GM08714 (cell line): ENCODE measurements at regions not wholly inside any gene's neighbourhood (a gene's known extent, or its start where the extent isn't known, plus 50 kb on each side); places are given as distances from the start of the nearest gene placed in this dataset.
"Not testable (repeated sequence)": the region's sequence is repeated elsewhere in the genome, so short reads cannot be mapped to it uniquely, and the experiment has no call there.

Experiments used
- H3K4me3 ChIP-seq: fragments of 200-500 bp; sonication (Bioruptor generic); 2 replicates; pipeline ENCODE4 v1.5.1; 2014; ENCODE audit warnings: mild to moderate bottlenecking, low read length, inconsistent platforms
- ZNF274 ChIP-seq: IDR thresholded peaks from 2 replicates; pipeline ENCODE4 v1.6.1; 2012; ENCODE audit warnings: mild to moderate bottlenecking, low read depth, low read length

GRCh38 chrX:43279341-43279808, 376.7 kb upstream of the MAOA start:
- no peak overlapping the region for H3K4me3 ChIP-seq
- no peak for TF ChIP-seq ZNF274

GRCh38 chrX:43283187-43283586, 372.9 kb upstream of the MAOA start:
- no peak for TF ChIP-seq ZNF274
- H3K4me3 ChIP-seq, result no peak overlapping the region

- H3K4me3 ChIP-seq, result not testable (repeated sequence)
Measured at GRCh38 chrX:43311625-43312024, 344.5 kb upstream of the MAOA start.

- TF ChIP-seq ZNF274, result no peak
- H3K4me3 ChIP-seq, result no peak overlapping the region
Measured at GRCh38 chrX:43313035-43313434, 343.1 kb upstream of the MAOA start.

GRCh38 chrX:43314525-43314924, 341.6 kb upstream of the MAOA start:
- no peak for TF ChIP-seq ZNF274
- no peak overlapping the region for H3K4me3 ChIP-seq

GRCh38 chrX:43315622-43316021, 340.5 kb upstream of the MAOA start:
- H3K4me3 ChIP-seq, result no peak overlapping the region
- TF ChIP-seq ZNF274, result no peak

- no peak for TF ChIP-seq ZNF274
- no peak overlapping the region for H3K4me3 ChIP-seq
Measured at GRCh38 chrX:43316146-43316545, 340.0 kb upstream of the MAOA start.

- TF ChIP-seq ZNF274, result no peak
- H3K4me3 ChIP-seq, result no peak overlapping the region
Measured at GRCh38 chrX:43317378-43317777, 338.7 kb upstream of the MAOA start.

- H3K4me3 ChIP-seq, result no peak overlapping the region
- TF ChIP-seq ZNF274, result no peak
Measured at GRCh38 chrX:43328358-43328946, 327.6 kb upstream of the MAOA start.

- TF ChIP-seq ZNF274, result no peak
- H3K4me3 ChIP-seq, result no peak overlapping the region
Measured at GRCh38 chrX:43333543-43333942, 322.6 kb upstream of the MAOA start.

GRCh38 chrX:43345166-43345565, 310.9 kb upstream of the MAOA start:
- no peak overlapping the region for H3K4me3 ChIP-seq
- no peak for TF ChIP-seq ZNF274

- no peak for TF ChIP-seq ZNF274
- H3K4me3 ChIP-seq, result no peak overlapping the region
Measured at GRCh38 chrX:43349363-43349762, 306.7 kb upstream of the MAOA start.

GRCh38 chrX:43350935-43351334, 305.2 kb upstream of the MAOA start:
- no peak overlapping the region for H3K4me3 ChIP-seq
- TF ChIP-seq ZNF274, result no peak

GRCh38 chrX:43357741-43358140, 298.4 kb upstream of the MAOA start:
- H3K4me3 ChIP-seq, result no peak overlapping the region
- no peak for TF ChIP-seq ZNF274

- H3K4me3 ChIP-seq, result no peak overlapping the region
- no peak for TF ChIP-seq ZNF274
Measured at GRCh38 chrX:43373032-43373431, 283.1 kb upstream of the MAOA start.

- no peak for TF ChIP-seq ZNF274
- no peak overlapping the region for H3K4me3 ChIP-seq
Measured at GRCh38 chrX:43375136-43375535, 281.0 kb upstream of the MAOA start.
